ENCODE measurements at regions not wholly inside any gene's neighbourhood (a gene's known extent, or its start where the extent isn't known, plus 50 kb on each side); places are given as distances from the start of the nearest gene placed in this dataset.
"Not testable (repeated sequence)": the region's sequence is repeated elsewhere in the genome, so short reads cannot be mapped to it uniquely, and the experiment has no call there.

- DNase-seq (ENCODE audit: low spot score), result no peak
- H3K36me3 ChIP-seq, result no peaks in the 10 kb centered on the region
- H3K9me3 ChIP-seq, result no peaks in the 10 kb centered on the region
- H3K4me1 ChIP-seq, result peaks cover 0 to 8% of the 10 kb centered on the region in 2 donors
- no peak overlapping the region for H3K4me3 ChIP-seq
- no peaks in the 10 kb centered on the region for H3K27me3 ChIP-seq
- TF ChIP-seq CTCF (IDR thresholded peaks at IDR 0.05), result no peak
- H3K27ac ChIP-seq, result no peak overlapping the region
Observed at GRCh38 chr13:89518289-89519077, 1829.0 kb upstream of the MIR17HG start.

GRCh38 chr13:89520468-89520867, 1827.0 kb upstream of the MIR17HG start:
- Histone ChIP-seq H3K27me3 (no peaks in the 10 kb centered on the region), H3K27ac (no peak overlapping the region), H3K9me3 (no peaks in the 10 kb centered on the region), H3K4me3 (no peak overlapping the region), H3K4me1 (no peaks in the 10 kb centered on the region), H3K36me3 (no peaks in the 10 kb centered on the region)
- DNase-seq (ENCODE audit: low spot score), result no peak
- TF ChIP-seq CTCF (IDR thresholded peaks at IDR 0.05), result no peak

- not testable (repeated sequence) for H3K36me3 ChIP-seq; H3K9me3 ChIP-seq; DNase-seq (ENCODE audit: low spot score); H3K4me1 ChIP-seq; H3K27ac ChIP-seq; H3K27me3 ChIP-seq; H3K4me3 ChIP-seq
Observed at GRCh38 chr13:89521672-89522071, 1825.8 kb upstream of the MIR17HG start.

- Histone ChIP-seq H3K27me3 (no peaks in the 10 kb centered on the region), H3K27ac (no peak overlapping the region), H3K9me3 (no peaks in the 10 kb centered on the region), H3K4me3 (no peak overlapping the region), H3K4me1 (no peaks in the 10 kb centered on the region), H3K36me3 (no peaks in the 10 kb centered on the region)
- no peak for TF ChIP-seq CTCF (IDR thresholded peaks at IDR 0.05)
- no peak for DNase-seq (ENCODE audit: low spot score)
Observed at GRCh38 chr13:89541091-89542030, 1806.1 kb upstream of the MIR17HG start.

- Histone ChIP-seq H3K27me3 (no peaks in the 10 kb centered on the region), H3K4me3 (no peak overlapping the region), H3K27ac (no peak overlapping the region), H3K4me1 (no peaks in the 10 kb centered on the region), H3K9me3 (no peaks in the 10 kb centered on the region), H3K36me3 (no peaks in the 10 kb centered on the region)
- DNase-seq (ENCODE audit: low spot score), result no peak
- TF ChIP-seq CTCF (IDR thresholded peaks at IDR 0.05), result no peak
Observed at GRCh38 chr13:89550938-89551337, 1796.5 kb upstream of the MIR17HG start.

GRCh38 chr13:89554801-89555200, 1792.7 kb upstream of the MIR17HG start:
- DNase-seq (ENCODE audit: low spot score), result no peak
- H3K9me3 ChIP-seq, result no peaks in the 10 kb centered on the region
- H3K36me3 ChIP-seq, result no peaks in the 10 kb centered on the region
- no peak overlapping the region for H3K27ac ChIP-seq
- no peaks in the 10 kb centered on the region for H3K27me3 ChIP-seq
- no peak for TF ChIP-seq CTCF (IDR thresholded peaks at IDR 0.05)
- H3K4me1 ChIP-seq, result no peaks in the 10 kb centered on the region
- no peak overlapping the region for H3K4me3 ChIP-seq

All from right atrium auricular region (tissue), 2 donors.